GM19455 (cell line): ENCODE measurements at regions not wholly inside any gene's neighbourhood (a gene's known extent, or its start where the extent isn't known, plus 50 kb on each side); places are given as distances from the start of the nearest gene placed in this dataset.
"Not testable (repeated sequence)": the region's sequence is repeated elsewhere in the genome, so short reads cannot be mapped to it uniquely, and the experiment has no call there.

Source experiments
- ATAC-seq: cut with Tn5 transposase; IDR thresholded peaks from one replicate; pipeline ENCODE4 v1.9.1; 2021; ENCODE audit not compliant: unreplicated experiment

DNA sequence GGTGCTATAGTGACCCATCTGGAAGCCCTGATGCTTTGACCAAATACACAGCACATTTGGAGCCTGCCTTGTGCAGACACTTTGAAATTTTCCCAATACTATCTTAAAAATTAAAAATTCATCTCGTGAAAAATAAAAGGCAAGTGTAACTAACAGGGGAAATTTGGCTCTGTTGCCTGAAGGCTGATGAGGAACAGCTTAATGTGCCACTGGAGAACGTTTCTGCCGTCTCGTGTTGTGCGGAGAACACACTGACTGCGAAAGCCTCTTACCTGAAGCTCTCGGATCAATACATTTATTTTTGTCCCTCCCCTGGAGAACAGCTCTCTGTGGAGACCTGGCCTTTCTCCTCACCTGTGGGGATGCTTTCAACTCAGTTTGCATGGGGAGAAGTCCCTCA lies 77.2 kb upstream of the CHST15 start:
- no peak for ATAC-seq

DNA sequence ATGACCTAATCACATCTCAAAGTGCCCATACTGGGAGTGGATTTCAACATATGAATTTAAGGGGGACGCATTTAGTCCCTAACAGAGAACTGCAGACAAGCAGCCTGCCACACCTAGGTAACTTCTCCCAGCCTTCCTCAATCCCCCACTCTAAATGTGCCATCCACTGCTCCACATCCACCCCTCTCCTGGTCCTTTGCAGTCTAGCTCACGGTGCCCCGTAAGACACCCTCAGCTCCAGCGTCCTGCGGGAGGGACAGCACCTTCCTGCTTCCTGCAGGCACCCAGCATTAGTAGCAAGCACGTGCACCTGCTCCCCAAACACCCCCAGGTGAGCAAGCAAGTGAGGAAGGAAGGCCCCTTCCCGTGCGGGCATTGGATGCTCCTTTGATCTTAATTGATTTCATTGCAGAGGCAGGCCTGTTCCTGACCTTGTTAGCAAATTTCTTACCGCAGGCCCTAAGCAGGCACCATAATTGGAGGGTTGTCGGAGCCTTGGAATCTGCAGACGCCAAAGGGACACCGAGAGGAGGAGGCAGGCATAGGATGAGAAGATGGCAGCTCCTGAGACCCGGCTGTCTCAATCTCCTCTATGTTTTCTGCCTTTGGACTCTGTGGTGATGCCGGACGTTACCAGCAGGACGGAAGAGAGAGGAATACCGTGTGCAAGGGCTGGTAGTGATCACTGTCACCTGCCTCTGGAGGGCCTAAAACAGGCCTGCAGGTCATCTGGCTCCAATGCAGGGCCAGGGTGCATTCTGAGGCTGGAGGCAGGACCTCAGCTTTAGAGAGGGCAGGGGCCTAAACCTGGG lies 75.8 kb upstream of the CHST15 start:
- ATAC-seq = no peak

DNA sequence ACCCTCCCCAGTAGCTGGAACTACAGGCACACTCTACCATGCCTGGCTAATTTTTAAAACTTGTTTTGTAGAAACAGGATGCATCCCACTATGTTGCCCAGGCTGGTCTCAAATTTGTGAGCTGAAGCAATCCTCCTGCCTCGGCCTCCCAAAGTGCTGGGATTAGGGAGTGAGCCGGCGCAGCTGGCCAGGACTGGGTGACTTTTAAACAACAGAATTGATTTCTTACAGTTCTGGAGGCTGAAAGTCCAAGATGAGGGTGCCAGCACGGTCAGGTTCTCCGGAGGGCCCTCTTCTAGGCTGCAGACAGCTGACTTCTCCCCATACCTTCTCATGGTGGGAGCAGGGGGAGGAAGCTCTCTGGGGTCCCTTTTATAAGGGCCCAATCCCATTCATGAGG lies 75.2 kb upstream of the CHST15 start:
- no peak for ATAC-seq

DNA sequence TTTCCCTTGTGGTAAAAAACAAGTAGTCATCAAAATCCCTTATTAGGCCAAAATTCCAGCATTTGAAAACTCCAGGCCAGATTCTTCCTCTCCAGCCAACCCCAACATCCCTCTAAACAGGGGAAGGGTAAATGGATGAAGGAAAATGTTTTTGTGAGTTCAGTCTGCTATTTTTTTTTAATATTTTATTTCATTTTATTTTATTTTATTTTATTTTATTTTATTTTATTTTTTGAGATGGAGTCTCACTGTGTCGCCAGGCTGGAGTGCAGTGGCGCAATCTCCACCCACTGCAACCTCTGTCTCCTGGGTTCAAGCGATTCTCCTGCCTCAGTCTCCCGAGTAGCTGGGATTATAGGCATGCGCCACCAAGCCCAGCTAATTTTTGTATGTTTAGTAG lies 74.5 kb upstream of the CHST15 start:
- not testable (repeated sequence) for ATAC-seq

- no peak for ATAC-seq
These were observed 73.2 kb upstream of the CHST15 start for GRCh38 chr10:124166431-124167125.

GRCh38 chr10:124165827-124166226 lies 72.4 kb upstream of the CHST15 start:
- ATAC-seq = no peak

DNA sequence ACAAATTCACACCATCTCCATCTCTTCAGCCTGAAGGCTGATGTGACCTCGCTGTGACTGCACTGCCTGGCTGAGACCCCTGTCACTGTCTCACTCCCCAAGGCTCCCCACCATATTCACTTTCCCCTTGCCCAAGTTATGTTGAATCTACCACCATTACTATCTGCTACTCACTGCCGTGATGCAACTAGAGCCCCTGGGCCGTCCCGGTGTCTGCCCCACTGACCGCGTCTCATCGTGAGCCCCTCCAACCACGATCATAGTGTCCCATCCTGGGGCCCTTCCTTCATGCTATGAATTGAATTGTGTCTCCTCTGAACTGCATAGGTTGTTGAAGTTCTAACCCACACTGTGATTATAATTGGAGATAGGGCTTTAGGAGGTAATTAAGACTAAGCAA lies 71.9 kb upstream of the CHST15 start:
- no peak for ATAC-seq

DNA sequence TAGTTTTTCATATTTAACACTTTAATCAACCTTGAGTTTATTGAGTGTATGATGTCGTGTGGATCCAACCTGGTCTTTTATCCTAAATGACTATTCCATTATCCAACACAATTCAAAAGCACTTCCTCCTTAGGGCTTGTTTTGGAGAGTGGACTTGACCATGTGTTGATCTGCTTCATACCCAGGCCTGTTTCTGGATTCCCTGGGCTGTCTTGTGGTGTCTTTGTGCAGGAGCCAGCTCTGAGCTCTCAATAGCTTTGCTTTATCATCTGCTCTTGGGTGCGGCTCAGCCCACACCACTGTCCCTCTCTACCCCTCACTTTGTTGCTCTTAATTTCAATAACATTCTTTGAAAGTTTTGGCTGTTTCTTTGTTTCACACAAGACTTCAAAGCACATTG lies 70.9 kb upstream of the CHST15 start:
- no peak for ATAC-seq

- no peak for ATAC-seq
These were observed 69.5 kb upstream of the CHST15 start for GRCh38 chr10:124162774-124163354.

DNA sequence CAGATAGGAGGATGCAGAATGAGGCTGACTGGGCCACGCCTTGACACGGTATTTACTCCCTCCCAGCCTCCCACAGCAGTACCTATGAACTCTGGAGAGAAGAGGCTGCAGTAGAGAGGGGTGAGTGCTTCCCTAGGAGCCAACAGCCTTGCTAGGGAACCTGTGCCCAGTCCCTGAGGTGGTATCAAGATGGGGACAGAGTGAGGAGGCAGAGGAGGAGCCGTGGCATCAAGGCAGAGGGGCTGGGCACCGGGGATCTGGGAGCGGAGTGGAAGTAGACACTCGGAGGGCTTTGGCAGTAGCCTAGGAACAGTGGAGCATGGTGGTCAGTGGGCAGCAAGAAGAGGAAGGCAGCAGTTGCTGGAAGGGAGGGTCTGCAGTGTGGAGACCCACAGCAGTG lies 68.7 kb upstream of the CHST15 start:
- no peak for ATAC-seq

GRCh38 chr10:124161601-124162000 lies 68.2 kb upstream of the CHST15 start:
- ATAC-seq = no peak

DNA sequence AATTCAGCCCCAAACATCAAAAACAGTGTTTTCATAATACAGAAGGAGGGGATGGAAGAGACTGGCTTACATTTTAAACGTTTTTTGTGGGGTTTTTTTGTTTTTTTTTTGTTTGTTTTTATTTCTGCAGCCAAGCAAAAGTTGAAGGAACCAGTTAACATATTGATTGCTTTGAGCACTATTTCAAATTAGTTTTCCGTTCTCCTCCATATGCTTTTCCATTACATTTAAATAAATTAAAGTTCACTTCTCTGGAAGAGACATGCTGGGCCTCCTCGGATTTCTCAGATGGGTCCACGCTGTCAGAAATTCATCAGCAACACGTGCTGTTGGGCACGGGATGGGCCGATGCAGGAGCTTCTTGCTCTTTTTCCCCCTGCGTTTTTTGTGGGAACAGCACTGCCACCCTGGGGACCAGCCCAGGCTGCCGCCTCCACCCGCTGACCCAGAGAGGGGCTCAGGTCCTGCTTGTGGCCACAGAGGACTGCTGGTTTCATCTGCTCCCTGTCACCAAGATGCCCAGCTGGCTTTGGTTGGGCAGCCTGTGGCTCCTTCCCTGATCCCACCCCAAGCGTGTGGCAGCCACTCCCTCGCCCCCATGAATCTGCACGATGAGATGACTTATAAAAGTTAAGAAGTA lies 67.7 kb upstream of the CHST15 start:
- ATAC-seq = no peak

GRCh38 chr10:124160176-124160575 lies 66.8 kb upstream of the CHST15 start:
- ATAC-seq = no peak

GRCh38 chr10:124159153-124159552 lies 65.8 kb upstream of the CHST15 start:
- no peak for ATAC-seq

- no peak for ATAC-seq
These were observed 65.2 kb upstream of the CHST15 start for GRCh38 chr10:124158592-124158991.

- no peak for ATAC-seq
These were observed 63.9 kb upstream of the CHST15 start for GRCh38 chr10:124157271-124157681.

DNA sequence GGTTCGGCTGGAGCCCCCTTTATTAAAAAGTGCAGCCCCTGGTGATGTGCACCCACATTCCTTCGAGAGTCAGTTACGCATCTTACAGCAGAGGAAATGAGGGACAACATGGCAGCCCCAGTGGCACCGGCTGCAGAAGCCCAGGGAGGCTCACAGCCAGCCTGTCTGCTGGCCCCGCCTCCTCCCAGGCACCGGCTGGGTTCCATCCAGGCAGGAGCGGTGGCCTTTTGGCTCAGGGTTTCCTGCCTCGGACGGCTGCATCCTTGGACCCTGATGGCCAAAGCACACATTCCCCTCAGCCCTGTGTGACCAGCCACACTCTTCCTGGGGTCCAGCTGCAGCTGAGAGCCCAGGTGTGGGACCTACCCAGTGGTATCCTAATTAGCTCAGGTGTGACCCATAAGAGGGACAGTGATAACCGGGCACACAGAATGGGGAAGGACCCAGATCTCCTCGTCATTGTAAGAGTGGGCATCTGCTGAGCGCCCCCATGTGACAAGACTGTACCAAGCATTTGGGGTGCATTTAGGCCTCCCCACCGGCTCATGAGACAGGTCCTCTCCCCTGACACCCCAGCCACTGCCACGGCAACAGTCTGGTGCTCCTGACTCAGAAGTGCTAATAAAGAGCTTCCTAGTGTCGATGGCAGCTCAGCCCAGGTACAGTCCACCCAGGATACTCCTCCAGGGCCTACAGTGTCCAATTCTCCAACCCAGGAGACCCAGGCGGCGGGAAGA lies 63.3 kb upstream of the CHST15 start:
- ATAC-seq = no peak

- ATAC-seq = no peak
These were observed 62.5 kb upstream of the CHST15 start for GRCh38 chr10:124155781-124156435.

DNA sequence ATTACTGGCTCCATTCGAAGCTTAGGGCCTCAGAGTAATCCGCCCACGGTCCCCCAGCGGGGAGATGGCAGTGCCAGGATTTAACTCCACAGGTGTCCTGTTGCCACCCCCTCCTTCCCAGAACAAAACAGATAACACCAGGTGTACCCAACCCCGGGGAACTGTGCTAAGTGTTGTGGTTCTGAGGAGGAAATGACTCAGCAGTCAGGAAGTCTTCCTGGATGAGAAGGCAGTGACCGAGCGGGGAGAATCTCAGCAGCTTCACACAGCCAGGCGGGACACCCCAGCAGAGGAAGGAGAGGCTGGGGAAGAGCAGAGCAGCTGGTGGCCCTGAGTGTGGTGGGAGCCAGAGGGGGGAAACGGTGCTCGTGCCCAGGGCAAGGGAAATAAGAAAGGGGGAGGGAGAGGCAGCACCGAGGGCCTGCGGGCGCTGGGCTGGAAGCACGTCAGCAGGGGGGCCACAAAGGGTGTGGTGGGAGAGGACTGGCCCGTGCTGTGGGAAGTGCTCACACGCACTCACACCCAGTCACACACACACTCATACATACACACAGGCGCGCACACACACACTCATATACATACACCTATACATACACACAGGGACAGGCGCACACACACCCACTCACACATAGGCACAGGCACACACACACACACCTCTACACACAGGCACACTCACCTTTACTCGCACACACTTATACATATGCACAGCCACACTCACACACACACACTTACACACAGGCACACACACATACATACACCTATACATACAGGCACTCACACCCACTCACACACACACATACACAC lies 59.8 kb upstream of the CHST15 start:
- ATAC-seq = peak; percentile 60
